Activated T-helper 1 cell treated with anti-CD3 and anti-CD28 coated beads, Interleukin-12 subunit alpha, Interleukin-12 subunit beta, Interleukin-2, Interleukin-4 antibody, amounts not matched to agents 30 ng/mL and 10 ng/mL and 1 ng/mL, durations not matched to agents 14 hours and 24 hours and 36 hours (primary cell): ENCODE measurements at regions not wholly inside any gene's neighbourhood (a gene's known extent, or its start where the extent isn't known, plus 50 kb on each side); places are given as distances from the start of the nearest gene placed in this dataset.

ENCODE experiments used
- DNase-seq: peaks from one replicate; pipeline ENCODE4 v3.0.0; 2021; ENCODE audit warnings: low spot score
- H3K27ac Mint-ChIP-seq: one replicate; pipeline ENCODE4 v1.8.0; 2021; ENCODE audit warnings: mild to moderate bottlenecking, mixed read lengths
- H3K27me3 Mint-ChIP-seq: one replicate; pipeline ENCODE4 v1.8.0; 2022; ENCODE audit warnings: mild to moderate bottlenecking, moderate library complexity, mixed read lengths; ENCODE audit not compliant: insufficient read depth
- H3K36me3 Mint-ChIP-seq: one replicate; pipeline ENCODE4 v1.8.0; 2021; ENCODE audit warnings: low read depth, mixed read lengths
- H3K4me1 Mint-ChIP-seq: one replicate; pipeline ENCODE4 v1.8.0; 2021; ENCODE audit warnings: low read depth, mixed read lengths
- H3K4me3 Mint-ChIP-seq: one replicate; pipeline ENCODE4 v1.8.0; 2021; ENCODE audit warnings: mild to moderate bottlenecking, moderate library complexity, mixed read lengths
- H3K9me3 Mint-ChIP-seq: one replicate; pipeline ENCODE4 v1.8.0; 2021; ENCODE audit warnings: mixed read lengths
- intact Hi-C: fragments of 100-400 bp; cut with micrococcal nuclease; formaldehyde crosslinking; loops from one replicate; pipeline ENCODE4 v1.15.1; 2024

DNA sequence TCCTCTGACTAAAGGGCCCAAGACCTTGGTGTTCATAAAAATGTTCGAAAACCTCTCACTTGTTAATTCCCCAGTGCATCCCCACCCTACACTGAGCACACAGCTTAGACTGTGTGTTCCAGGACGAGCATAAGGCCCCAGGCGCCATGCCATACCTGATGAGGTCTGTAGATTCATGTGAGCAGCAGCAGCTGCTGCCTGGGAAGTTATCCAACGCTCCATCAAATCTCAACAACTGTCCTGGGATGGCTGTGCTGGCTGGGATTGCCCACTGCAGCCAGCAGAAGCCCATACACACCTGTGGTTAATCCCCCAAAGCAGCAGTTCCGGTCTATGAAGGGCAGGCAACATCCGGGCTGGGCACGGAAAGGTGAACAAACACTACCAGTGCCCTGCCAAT, 391.2 kb downstream of the IL20RB start:
- intact Hi-C loops: no loop called here
- no peak for DNase-seq
- no peak overlapping the region for H3K27ac Mint-ChIP-seq
- peaks cover 4% of the 10 kb centered on the region for H3K9me3 Mint-ChIP-seq
- no peak overlapping the region for H3K4me3 Mint-ChIP-seq
- H3K36me3 Mint-ChIP-seq: no peaks in the 10 kb centered on the region
- no peaks in the 10 kb centered on the region for H3K4me1 Mint-ChIP-seq
- H3K27me3 Mint-ChIP-seq: no peaks in the 10 kb centered on the region

DNA sequence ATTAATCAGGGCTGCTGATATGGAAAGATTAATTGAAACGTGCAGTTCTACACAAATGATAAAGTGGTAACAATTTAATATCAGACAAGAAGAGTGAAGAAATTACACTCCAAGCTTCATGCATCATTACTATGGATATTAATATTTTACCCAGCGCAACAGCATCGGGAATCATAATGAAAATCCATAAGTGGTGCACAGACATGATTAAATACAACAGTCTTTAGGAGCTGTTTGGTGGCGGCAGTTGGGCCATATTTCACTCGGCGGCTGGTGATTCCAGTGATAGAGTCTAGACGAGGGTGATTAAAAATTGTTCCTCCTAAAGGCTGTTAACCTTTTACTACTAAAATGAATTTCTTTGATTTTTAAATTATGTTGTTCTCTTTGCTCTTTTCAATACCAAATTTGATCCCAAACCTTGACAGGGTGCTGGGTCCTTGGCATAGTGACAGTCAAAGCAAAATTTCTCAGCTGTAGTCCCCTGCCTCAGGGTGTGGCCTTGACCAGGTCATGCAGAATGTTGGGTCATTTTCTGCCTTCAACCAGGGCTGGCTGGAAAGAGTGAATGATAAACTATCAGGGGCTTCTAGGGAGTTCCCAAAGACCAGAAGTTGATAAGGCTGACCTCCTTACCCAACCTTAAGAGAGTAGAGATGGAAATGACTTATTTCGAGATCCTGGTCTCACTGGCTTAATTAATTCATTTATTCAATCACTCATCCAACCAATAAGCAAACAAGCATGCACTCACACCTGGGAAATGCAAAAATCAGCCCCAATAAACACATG, 392.0 kb downstream of the IL20RB start:
- Mint-ChIP-seq H3K4me3 (no peak overlapping the region), H3K36me3 (no peaks in the 10 kb centered on the region), H3K9me3 (peaks cover 4% of the 10 kb centered on the region), H3K4me1 (no peaks in the 10 kb centered on the region), H3K27me3 (no peaks in the 10 kb centered on the region), H3K27ac (no peak overlapping the region)
- intact Hi-C loops: no loop called here
- no peak for DNase-seq

DNA sequence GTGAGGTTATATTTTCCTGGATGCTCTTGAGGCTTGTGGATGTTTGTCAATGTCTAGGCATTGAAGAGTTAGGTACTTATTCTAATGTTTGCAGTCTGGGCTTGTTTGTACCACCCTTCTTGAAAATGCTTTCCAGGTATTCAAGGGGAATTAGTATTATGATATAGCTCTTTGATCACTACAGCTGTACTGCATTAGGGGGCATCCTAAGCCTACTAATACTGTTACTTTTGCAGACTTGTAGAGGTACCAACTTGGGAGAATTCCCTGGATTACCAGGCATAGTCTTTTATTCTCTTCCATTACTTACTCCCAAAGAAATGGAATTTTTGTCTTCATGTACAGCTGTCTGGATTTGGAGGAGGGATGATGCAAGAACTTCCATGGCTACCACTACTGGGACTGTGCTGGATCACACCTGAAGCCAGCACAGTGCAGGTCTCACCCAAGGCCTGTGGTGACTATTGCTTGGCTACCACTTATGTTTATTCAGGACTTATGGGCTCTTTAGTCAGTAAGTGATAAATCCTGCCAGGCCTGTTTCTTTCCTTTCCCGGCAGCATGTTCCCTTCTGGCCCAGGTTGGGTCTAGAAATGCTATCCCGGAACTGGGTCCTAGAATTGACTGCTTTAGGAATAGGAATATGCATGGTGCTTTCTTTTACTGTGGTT, 402.9 kb downstream of the IL20RB start:
- Mint-ChIP-seq H3K27ac (no peak overlapping the region), H3K4me1 (no peaks in the 10 kb centered on the region), H3K36me3 (no peaks in the 10 kb centered on the region), H3K27me3 (no peaks in the 10 kb centered on the region), H3K4me3 (no peak overlapping the region), H3K9me3 (peaks cover 27% of the 10 kb centered on the region)
- intact Hi-C loops: no loop called here
- DNase-seq: no peak

DNA sequence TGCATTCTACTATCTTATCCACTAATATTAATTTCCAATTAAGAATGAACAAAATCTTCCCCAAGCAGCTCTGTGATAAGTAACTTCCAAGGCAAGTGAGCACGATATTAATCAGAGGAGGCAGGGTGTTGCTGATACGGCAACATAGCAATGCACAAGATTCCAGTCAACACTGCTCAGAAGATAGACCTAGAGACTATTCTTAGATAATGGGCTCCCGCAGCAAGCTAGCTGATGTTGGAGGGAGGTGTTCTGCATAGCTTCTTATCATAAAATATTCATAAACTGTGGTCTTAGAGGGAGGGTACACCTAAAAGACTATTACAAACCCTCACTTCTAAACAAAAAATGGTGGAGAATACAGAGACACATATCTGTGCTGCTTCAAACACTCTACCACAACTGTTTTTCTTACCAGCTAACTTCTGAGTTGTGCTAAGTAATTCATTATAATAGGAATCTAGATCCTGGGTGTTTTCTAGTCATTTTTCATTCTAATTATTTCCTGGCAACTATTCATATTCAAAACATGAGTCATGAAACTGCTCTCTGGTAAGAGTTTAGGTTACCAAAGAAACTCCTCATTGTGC, 382.0 kb upstream of the SOX14 start:
- no peaks in the 10 kb centered on the region for H3K4me1 Mint-ChIP-seq
- no peak overlapping the region for H3K4me3 Mint-ChIP-seq
- DNase-seq: no peak
- H3K27me3 Mint-ChIP-seq: no peaks in the 10 kb centered on the region
- H3K27ac Mint-ChIP-seq: no peak overlapping the region
- peaks cover 8% of the 10 kb centered on the region for H3K9me3 Mint-ChIP-seq
- H3K36me3 Mint-ChIP-seq: no peaks in the 10 kb centered on the region
- intact Hi-C loops: no loop called here

DNA sequence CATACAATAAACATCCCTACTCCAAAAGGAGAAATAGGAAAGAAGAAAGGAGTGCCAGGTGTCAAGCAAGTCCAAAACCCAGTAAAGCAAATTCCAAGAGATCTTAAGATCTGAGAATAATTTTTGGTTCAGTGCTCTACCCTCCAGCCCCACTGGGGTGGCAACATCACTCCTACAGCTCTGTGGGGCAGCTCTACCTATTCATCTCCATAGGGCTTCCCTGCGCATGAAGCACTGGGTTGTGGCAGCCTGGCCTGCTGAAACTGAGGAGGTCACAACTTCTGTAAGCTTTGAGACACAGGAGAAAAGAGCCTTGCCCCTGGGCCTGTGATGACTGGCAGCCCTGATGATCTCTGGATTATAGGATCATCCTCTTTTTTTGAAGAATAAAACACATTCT, 378.2 kb upstream of the SOX14 start:
- H3K36me3 Mint-ChIP-seq: no peaks in the 10 kb centered on the region

DNA sequence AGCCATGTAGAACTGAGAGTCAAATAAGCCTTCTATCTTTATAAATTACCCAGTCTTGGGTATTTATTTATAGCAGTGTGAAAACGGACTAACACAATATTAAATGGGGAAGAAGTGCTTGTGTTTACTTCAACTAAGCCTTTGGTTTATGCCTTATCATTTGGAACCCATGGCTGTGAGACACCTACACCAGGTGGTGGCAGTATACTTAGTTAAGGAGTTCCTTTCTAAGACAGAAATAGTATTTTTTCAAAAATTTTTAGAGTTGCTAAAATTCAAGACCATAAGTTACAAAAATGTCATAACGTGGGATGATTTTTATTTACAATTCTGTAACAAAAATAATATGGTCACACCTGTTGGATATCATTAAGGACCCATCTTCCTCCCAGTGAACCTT, 354.5 kb upstream of the SOX14 start:
- DNase-seq: no peak
- Mint-ChIP-seq H3K27me3 (no peaks in the 10 kb centered on the region), H3K9me3 (peaks cover 5% of the 10 kb centered on the region), H3K36me3 (no peaks in the 10 kb centered on the region), H3K27ac (no peak overlapping the region), H3K4me1 (no peaks in the 10 kb centered on the region), H3K4me3 (no peak overlapping the region)
- intact Hi-C loops: no loop called here

More for the DNA sequence above, 378.2 kb upstream of the SOX14 start:
- no peak overlapping the region for H3K4me3 Mint-ChIP-seq
- H3K27ac Mint-ChIP-seq: no peak overlapping the region
- H3K27me3 Mint-ChIP-seq: no peaks in the 10 kb centered on the region
- intact Hi-C loops: no loop called here
- no peaks in the 10 kb centered on the region for H3K9me3 Mint-ChIP-seq
- no peak for DNase-seq
- H3K4me1 Mint-ChIP-seq: no peaks in the 10 kb centered on the region

DNA sequence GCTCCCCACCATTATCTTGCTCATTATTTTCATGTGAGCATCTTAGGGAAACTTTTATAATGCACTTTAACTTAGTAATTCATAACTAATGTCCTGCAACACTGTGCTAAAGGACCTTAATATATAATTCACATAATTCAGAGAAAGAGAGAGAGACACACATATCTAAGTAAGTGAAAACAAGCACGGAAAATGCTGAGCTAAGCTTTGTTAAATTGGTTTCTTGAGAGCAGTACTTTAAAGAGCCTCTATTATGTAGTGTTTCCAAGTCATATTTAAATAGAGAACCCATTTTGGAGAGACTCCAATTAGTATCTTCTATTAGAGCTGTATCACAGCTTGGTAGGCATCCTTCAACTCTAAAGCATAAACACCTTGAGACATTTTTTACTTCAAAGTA, 354.1 kb upstream of the SOX14 start:
- intact Hi-C loops: no loop called here
- DNase-seq: no peak
- H3K4me3 Mint-ChIP-seq: no peak overlapping the region

DNA sequence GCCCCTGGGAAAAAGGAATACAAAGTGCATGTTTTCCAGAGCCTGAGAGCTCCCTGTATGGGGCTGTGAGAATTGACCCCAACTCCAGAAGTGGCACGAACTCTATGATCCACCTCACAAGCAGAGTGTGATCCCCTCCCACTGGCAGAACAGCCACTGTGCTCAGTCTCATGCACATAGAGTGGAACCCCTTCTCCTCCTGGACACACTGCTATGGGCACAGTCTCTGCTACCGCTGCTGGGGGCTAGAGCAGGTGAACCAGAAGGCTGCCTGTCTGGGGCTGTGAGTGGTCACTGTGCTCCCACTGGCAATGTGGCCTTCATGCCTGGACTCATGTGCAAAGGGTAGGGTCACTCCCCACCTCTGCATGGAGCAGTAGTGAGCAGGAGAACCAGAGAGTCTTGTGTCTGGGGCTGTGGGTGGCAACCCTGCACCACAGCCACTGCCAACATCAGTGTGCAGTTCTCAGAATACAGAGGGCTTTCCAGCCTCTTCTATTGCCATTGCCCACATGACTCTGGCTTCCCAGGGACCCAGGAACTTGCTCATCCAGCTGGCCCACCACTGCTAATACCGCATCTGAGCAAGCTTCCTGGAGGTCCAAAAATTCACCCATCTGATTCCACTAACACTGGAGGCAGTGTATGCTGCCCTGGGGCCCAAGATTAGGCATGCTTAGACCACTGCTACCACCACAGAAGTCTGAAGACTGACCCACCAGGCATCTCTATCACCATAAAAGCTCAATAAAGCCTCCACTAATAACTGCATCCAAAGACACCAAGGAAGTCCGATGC, 343.7 kb upstream of the SOX14 start:
- DNase-seq: no peak
- no peaks in the 10 kb centered on the region for H3K27me3 Mint-ChIP-seq
- H3K4me3 Mint-ChIP-seq: no peak overlapping the region
- H3K27ac Mint-ChIP-seq: no peak overlapping the region
- H3K9me3 Mint-ChIP-seq: peaks cover 19% of the 10 kb centered on the region
- intact Hi-C loops: no loop called here
- H3K36me3 Mint-ChIP-seq: no peaks in the 10 kb centered on the region
- no peaks in the 10 kb centered on the region for H3K4me1 Mint-ChIP-seq

More for the DNA sequence above, 354.1 kb upstream of the SOX14 start:
- H3K27me3 Mint-ChIP-seq: no peaks in the 10 kb centered on the region
- no peaks in the 10 kb centered on the region for H3K36me3 Mint-ChIP-seq
- H3K9me3 Mint-ChIP-seq: peaks cover 5% of the 10 kb centered on the region
- H3K4me1 Mint-ChIP-seq: no peaks in the 10 kb centered on the region
- H3K27ac Mint-ChIP-seq: no peak overlapping the region

DNA sequence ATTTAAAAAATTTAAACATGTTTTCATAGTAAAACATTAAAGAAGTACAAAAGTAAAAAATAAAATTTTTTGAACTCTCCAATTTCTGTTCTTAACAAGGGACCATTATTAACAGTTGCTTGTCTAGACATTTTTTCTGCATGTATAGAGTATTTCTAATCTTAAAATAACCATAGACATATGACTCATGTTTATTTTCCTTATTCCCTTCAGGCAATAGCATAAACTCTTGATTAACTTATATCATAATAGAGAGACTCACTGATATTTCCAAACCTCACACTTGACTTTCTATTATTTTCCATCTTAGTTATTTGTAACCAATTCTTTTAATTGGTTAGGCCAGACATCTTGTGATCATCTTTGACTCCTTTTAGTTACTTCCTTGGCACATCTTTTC, 325.6 kb upstream of the SOX14 start:
- Mint-ChIP-seq H3K9me3 (no peaks in the 10 kb centered on the region), H3K36me3 (no peaks in the 10 kb centered on the region), H3K27ac (no peak overlapping the region), H3K27me3 (no peaks in the 10 kb centered on the region), H3K4me3 (no peak overlapping the region), H3K4me1 (no peaks in the 10 kb centered on the region)
- intact Hi-C loops: no loop called here
- no peak for DNase-seq

DNA sequence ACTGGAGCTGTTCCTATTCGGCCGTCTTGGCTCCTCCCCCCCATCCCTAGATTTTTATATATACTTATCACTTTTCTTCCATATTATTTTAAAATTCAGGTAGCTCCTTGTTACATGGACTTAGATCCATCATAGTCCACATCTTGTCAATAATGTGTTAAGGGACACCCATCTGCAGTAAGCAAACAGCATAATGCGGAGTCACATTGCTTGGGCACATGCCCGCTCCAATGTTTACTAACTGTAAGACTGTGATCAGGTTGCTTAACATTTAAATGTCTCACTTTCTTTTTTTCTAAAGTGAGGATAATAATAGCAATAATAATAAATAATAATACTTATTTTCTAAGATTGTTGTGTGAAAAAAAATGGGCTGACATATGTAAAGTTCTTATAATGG, 303.2 kb upstream of the SOX14 start:
- H3K27me3 Mint-ChIP-seq: no peaks in the 10 kb centered on the region
- no peak overlapping the region for H3K4me3 Mint-ChIP-seq
- DNase-seq: no peak
- no peaks in the 10 kb centered on the region for H3K4me1 Mint-ChIP-seq
- no peak overlapping the region for H3K27ac Mint-ChIP-seq
- peaks cover 8% of the 10 kb centered on the region for H3K9me3 Mint-ChIP-seq
- H3K36me3 Mint-ChIP-seq: no peaks in the 10 kb centered on the region
- intact Hi-C loops: no loop called here

DNA sequence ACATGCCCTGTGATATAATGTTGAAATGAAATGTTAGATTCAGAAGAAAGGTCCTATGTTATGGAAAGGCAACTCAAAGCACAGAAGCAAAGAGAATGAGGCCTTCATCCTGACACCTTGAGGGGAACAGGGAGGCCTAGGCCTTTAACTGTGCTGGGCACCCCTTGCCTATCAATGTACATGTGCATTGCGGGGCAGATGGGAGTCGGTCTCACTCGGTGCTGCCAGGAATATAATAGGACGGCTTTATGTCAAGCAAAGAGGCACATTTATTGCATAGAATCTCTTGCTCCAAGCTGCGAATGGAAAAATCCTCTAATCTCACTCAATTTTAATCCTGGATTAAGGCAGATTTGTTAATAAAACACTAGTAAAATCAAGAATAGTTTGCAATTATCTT, 301.0 kb upstream of the SOX14 start:
- Mint-ChIP-seq H3K9me3 (peaks cover 8% of the 10 kb centered on the region), H3K27me3 (no peaks in the 10 kb centered on the region), H3K4me1 (no peaks in the 10 kb centered on the region), H3K36me3 (no peaks in the 10 kb centered on the region), H3K4me3 (no peak overlapping the region), H3K27ac (no peak overlapping the region)
- intact Hi-C loops: no loop called here
- DNase-seq: no peak

DNA sequence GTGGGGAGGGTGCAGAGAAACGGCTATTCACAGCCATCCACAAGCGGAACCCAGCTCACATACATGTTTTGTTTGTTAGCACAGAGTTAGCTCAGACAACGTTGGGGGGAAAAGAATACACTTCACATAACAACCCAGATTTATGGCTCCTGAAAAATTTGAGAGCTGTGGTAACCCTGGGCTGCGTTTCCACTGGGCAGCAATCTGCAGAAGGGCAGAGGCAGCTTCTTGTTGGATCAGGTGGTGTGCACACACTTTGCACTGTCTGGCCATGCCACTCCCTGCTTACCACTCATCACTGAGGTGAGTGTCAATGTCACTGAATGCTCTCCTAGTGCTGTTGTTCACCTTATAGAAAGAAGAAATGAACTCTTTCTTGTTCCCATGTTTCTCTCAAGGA, 299.8 kb upstream of the SOX14 start:
- no peak for DNase-seq
- Mint-ChIP-seq H3K27ac (no peak overlapping the region), H3K9me3 (peaks cover 8% of the 10 kb centered on the region), H3K36me3 (no peaks in the 10 kb centered on the region), H3K4me3 (no peak overlapping the region), H3K27me3 (no peaks in the 10 kb centered on the region), H3K4me1 (no peaks in the 10 kb centered on the region)
- intact Hi-C loops: no loop called here

DNA sequence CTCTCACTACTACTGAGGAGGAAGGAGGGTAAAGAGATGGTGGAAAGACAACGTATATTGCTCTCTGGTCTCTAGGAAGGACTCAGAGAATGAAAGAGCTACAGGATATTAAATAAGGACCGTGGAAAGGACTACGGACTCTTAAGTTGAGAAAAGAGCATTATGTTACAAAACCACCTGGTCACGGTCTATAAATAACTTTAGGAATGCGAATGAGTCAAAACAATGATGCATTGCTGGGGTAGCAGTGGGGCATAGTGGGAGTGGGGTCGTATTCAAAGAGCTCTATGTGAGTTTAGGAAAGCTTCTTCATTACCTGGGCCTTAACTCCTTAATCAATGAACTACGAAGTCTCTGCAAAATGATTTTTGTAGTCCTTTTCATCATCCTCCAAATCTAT, 295.7 kb upstream of the SOX14 start:
- DNase-seq: no peak
- Mint-ChIP-seq H3K9me3 (no peaks in the 10 kb centered on the region), H3K27me3 (no peaks in the 10 kb centered on the region), H3K27ac (no peak overlapping the region), H3K4me3 (no peak overlapping the region), H3K36me3 (no peaks in the 10 kb centered on the region), H3K4me1 (no peaks in the 10 kb centered on the region)
- intact Hi-C loops: no loop called here
